ENCODE measurements at regions not wholly inside any gene's neighbourhood (a gene's known extent, or its start where the extent isn't known, plus 50 kb on each side); places are given as distances from the start of the nearest gene placed in this dataset.

GRCh38 chr3:24756101-24756888, 261.6 kb upstream of the THRB start:
- Histone ChIP-seq H3K27me3 (ENCODE audit: insufficient read depth) (no peaks in the 10 kb centered on the region), H2AFZ (no peak overlapping the region), H3K27ac (ENCODE audit: low read depth) (no peak overlapping the region), H3K4me2 (no peak overlapping the region), H4K20me1 (replicated peaks; ENCODE audit: insufficient read depth) (no peaks in the 10 kb centered on the region), H3F3A (replicated peaks; ENCODE audit: low read depth) (no peaks in the 10 kb centered on the region), H3K4me1 (ENCODE audit: insufficient read depth) (no peaks in the 10 kb centered on the region), H3K4me3 (no peak overlapping the region), H3K9me2 (ENCODE audit: insufficient read depth) (no peaks in the 10 kb centered on the region), H3K36me3 (ENCODE audit: insufficient read depth) (no peaks in the 10 kb centered on the region), H3K79me2 (replicated peaks; ENCODE audit: insufficient read depth) (no peaks in the 10 kb centered on the region)
- no peak overlapping the region for H3K4me3 Mint-ChIP-seq
- H3K9me3 Mint-ChIP-seq = no peaks in the 10 kb centered on the region
- DNase-seq (ENCODE audit: low spot score) = no peak
- no peaks in the 10 kb centered on the region for H3K36me3 Mint-ChIP-seq (ENCODE audit: low read depth)
- TF ChIP-seq STAT1 (IDR thresholded peaks at IDR 0.05; ENCODE audit: unreplicated experiment) = no peak
- TF ChIP-seq CREB1 (CRISPR knock-in tag; IDR thresholded peaks at IDR 0.05; ENCODE audit: low read depth) = no peak
- TF ChIP-seq ZNF114 (CRISPR knock-in tag; IDR thresholded peaks at IDR 0.05) = no peak
- no peak for TF ChIP-seq REST (IDR thresholded peaks at IDR 0.05; ENCODE audit: unreplicated experiment)
- TF ChIP-seq CTCF (conservative IDR thresholded peaks at IDR 0.05; ENCODE audit: low read depth in 2 of 2) = no peak
- TF ChIP-seq ZNF462 (CRISPR knock-in tag; IDR thresholded peaks at IDR 0.05) = no peak
- no peak overlapping the region for H3K27ac Mint-ChIP-seq
- no peak for ATAC-seq
- H3K27me3 Mint-ChIP-seq (ENCODE audit: insufficient read depth, low read depth, poor library complexity) = no peaks in the 10 kb centered on the region
- no peaks in the 10 kb centered on the region for H3K4me1 Mint-ChIP-seq
